Lower leg skin (tissue), 3 donors: ENCODE measurements at regions not wholly inside any gene's neighbourhood (a gene's known extent, or its start where the extent isn't known, plus 50 kb on each side); places are given as distances from the start of the nearest gene placed in this dataset.

Experiments
- CTCF ChIP-seq, 3 donors: fragments of 450-650 bp; IDR thresholded peaks; one replicate each; pipeline ENCODE4 v1.5.1; 2016; ENCODE audit warnings: antibody characterized with exemption in 3 of 3, mild to moderate bottlenecking in 3 of 3, moderate library complexity in 2 of 3
- POLR2A ChIP-seq, 2 donors: fragments of 450-650 bp; IDR thresholded peaks; one replicate each; pipeline ENCODE4 v1.6.1; 2016 to 2017; ENCODE audit warnings: antibody characterized with exemption in 2 of 2, mild to moderate bottlenecking in 1 of 2, moderate library complexity in 1 of 2

- no peak for TF ChIP-seq CTCF (IDR thresholded peaks at IDR 0.05)
- no peak for TF ChIP-seq POLR2A (IDR thresholded peaks at IDR 0.05)
These were observed 85.5 kb upstream of the ZNF217 start for GRCh38 chr20:53678990-53679596.
